SK-N-MC (cell line): ENCODE measurements at regions not wholly inside any gene's neighbourhood (a gene's known extent, or its start where the extent isn't known, plus 50 kb on each side); places are given as distances from the start of the nearest gene placed in this dataset.

ENCODE experiments used
- EZH2 ChIP-seq: fragments of 200-600 bp; sonication (generic); IDR thresholded peaks from one replicate; pipeline ENCODE4 v1.6.1; 2017; ENCODE audit warnings: antibody characterized with exemption
- FOXP2 ChIP-seq: optimal IDR thresholded peaks from 2 replicates; pipeline ENCODE3; 2011; ENCODE audit warnings: mild to moderate bottlenecking, moderate library complexity; ENCODE audit not compliant: insufficient read depth; ENCODE audit errors: extremely low read length, control extremely low read depth
- POLR2AphosphoS5 ChIP-seq: IDR thresholded peaks from 2 replicates; pipeline ENCODE4 v1.6.1; 2012; ENCODE audit warnings: mild to moderate bottlenecking, low read depth, low read length, borderline replicate concordance

DNA sequence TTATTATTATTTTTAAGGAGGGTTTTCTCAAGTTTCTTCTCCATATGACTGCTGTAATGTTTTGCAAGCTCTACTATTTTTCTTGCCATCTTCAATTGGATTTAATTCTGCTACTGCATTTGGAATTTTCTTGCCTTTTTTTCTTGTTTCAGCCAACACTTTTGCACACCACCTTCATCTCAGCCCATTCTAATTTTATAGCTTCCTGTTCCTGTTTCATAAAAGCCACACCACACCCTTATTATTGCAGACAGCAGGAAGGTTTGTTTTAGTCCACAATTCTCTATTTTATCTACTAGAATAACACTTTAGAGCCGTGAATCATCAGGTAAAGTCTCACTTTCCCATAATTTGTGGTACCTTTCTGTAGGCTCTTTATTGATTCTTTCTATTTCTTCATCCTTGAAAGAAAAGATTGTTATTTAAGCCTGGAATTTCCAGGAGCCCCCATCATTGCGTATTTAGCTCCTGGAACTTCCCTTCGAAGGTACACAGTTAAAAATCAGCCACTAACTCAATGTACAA lies 209.3 kb upstream of the TBX20 start:
- TF ChIP-seq FOXP2 (no peak), EZH2 (no peak), POLR2AphosphoS5 (no peak)
